ENCODE measurements at regions not wholly inside any gene's neighbourhood (a gene's known extent, or its start where the extent isn't known, plus 50 kb on each side); places are given as distances from the start of the nearest gene placed in this dataset.

- no peak for TF ChIP-seq CTCF (IDR thresholded peaks at IDR 0.05; ENCODE audit: insufficient read depth, low read length, severe bottlenecking)
- no peak overlapping the region for H3K4me3 ChIP-seq (ENCODE audit: low read depth, low read length)
- no peaks in the 10 kb centered on the region for H3K36me3 ChIP-seq (ENCODE audit: control insufficient read depth, insufficient read depth, low read length)
- H3K27me3 ChIP-seq (ENCODE audit: control insufficient read depth, insufficient read depth, low read length): no peaks in the 10 kb centered on the region
- DNase-seq (ENCODE audit: low read depth) (no peak), FAIRE-seq (no peak)
These were observed 98.3 kb upstream of the ZC3H12C start for GRCh38 chr11:109994907-109995306.

GRCh38 chr11:109996060-109996459 is 97.1 kb upstream of the ZC3H12C start:
- FAIRE-seq (no peak), DNase-seq (ENCODE audit: low read depth) (no peak)
- Histone ChIP-seq H3K4me3 (ENCODE audit: low read depth, low read length) (no peak overlapping the region), H3K36me3 (ENCODE audit: control insufficient read depth, insufficient read depth, low read length) (no peaks in the 10 kb centered on the region), H3K27me3 (ENCODE audit: control insufficient read depth, insufficient read depth, low read length) (no peaks in the 10 kb centered on the region)
- TF ChIP-seq CTCF (IDR thresholded peaks at IDR 0.05; ENCODE audit: insufficient read depth, low read length, severe bottlenecking): no peak

DNA sequence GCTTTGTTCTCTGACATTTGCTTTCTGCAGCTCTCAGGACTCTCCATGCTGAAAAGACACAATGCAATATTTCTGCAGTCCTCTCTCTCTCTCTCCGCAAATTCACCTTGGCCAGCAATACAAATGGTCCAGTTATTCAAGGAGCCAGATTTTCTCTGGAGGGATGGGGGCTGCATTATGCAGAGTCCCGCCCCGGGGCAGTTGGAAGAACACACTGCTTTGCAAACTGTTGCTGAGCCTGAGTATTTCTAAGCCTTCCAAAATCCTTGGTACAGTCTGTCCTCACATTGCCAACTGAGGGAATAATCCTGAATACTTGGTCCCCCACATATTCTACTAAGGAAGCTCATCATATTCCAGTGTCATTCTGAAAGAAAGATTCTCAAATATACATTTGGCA is 94.3 kb upstream of the ZC3H12C start:
- no peak for TF ChIP-seq CTCF (IDR thresholded peaks at IDR 0.05; ENCODE audit: insufficient read depth, low read length, severe bottlenecking)
- no peak for FAIRE-seq
- DNase-seq (ENCODE audit: low read depth): no peak
- H3K27me3 ChIP-seq (ENCODE audit: control insufficient read depth, insufficient read depth, low read length): no peaks in the 10 kb centered on the region
- H3K36me3 ChIP-seq (ENCODE audit: control insufficient read depth, insufficient read depth, low read length): no peaks in the 10 kb centered on the region
- H3K4me3 ChIP-seq (ENCODE audit: low read depth, low read length): no peak overlapping the region

GRCh38 chr11:110000031-110000502 is 93.1 kb upstream of the ZC3H12C start:
- no peaks in the 10 kb centered on the region for H3K27me3 ChIP-seq (ENCODE audit: control insufficient read depth, insufficient read depth, low read length)
- H3K4me3 ChIP-seq (ENCODE audit: low read depth, low read length): no peak overlapping the region
- H3K36me3 ChIP-seq (ENCODE audit: control insufficient read depth, insufficient read depth, low read length): no peaks in the 10 kb centered on the region
- FAIRE-seq: no peak
- TF ChIP-seq CTCF (IDR thresholded peaks at IDR 0.05; ENCODE audit: insufficient read depth, low read length, severe bottlenecking): no peak
- DNase-seq (ENCODE audit: low read depth): peak; percentile 85

DNA sequence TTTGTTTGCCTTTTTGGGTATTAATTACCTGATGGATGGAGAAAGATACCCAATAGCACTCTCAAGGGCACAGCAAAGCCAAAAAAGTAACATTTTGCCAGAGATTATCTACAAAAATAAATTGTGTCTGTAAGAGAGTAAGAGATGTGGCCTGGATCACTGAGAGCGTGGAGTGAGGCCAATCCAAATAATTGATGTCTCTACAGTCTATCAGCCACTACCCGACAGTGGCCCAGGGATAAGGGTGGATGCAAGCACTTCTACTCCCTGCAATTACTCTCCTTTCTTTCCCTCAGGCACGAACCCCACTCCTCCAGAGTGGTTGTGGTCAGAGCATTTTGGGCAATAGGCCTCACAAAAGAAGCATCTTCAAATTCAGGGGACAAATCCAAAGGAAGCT is 92.3 kb upstream of the ZC3H12C start:
- FAIRE-seq (no peak), DNase-seq (ENCODE audit: low read depth) (no peak)
- no peak for TF ChIP-seq CTCF (IDR thresholded peaks at IDR 0.05; ENCODE audit: insufficient read depth, low read length, severe bottlenecking)
- Histone ChIP-seq H3K27me3 (ENCODE audit: control insufficient read depth, insufficient read depth, low read length) (no peaks in the 10 kb centered on the region), H3K4me3 (ENCODE audit: low read depth, low read length) (no peak overlapping the region), H3K36me3 (ENCODE audit: control insufficient read depth, insufficient read depth, low read length) (no peaks in the 10 kb centered on the region)

DNA sequence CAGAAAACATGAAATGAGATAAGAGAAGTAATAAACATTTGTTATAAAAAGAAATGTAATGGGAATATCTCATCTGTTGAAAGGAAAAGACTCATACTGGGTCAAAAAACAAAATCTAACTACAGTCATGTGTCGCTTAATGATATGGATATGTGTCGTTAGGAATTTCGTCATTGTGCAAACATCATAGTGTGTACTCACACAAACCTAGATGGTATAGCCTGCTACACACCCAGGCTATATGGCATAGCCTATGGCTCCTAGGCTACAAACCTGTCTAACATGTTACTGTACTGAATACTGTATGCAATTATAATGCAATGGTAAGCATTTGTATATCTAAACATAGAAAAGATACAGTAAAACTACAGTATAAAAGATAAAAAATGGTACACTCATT is 89.8 kb upstream of the ZC3H12C start:
- H3K27me3 ChIP-seq (ENCODE audit: control insufficient read depth, insufficient read depth, low read length): no peaks in the 10 kb centered on the region
- TF ChIP-seq CTCF (IDR thresholded peaks at IDR 0.05; ENCODE audit: insufficient read depth, low read length, severe bottlenecking): no peak
- DNase-seq (ENCODE audit: low read depth): peak; percentile 44
- FAIRE-seq: no peak
- H3K4me3 ChIP-seq (ENCODE audit: low read depth, low read length): no peak overlapping the region
- no peaks in the 10 kb centered on the region for H3K36me3 ChIP-seq (ENCODE audit: control insufficient read depth, insufficient read depth, low read length)
